H9 (cell line): ENCODE measurements at regions not wholly inside any gene's neighbourhood (a gene's known extent, or its start where the extent isn't known, plus 50 kb on each side); places are given as distances from the start of the nearest gene placed in this dataset.

Source experiments
- DNase-seq: peaks from one replicate; pipeline ENCODE4 v3.0.0-alpha.2; 2017
- H2AFZ ChIP-seq: one replicate; pipeline ENCODE4 v1.6.1; 2013; ENCODE audit warnings: mild to moderate bottlenecking, low read length, control low read depth, moderate library complexity
- H2AK5ac ChIP-seq: 2 replicates; pipeline ENCODE4 v1.6.1; 2013; ENCODE audit warnings: low read length, control low read depth, mixed read lengths; ENCODE audit not compliant: insufficient read length
- H2BK120ac ChIP-seq: one replicate; pipeline ENCODE4 v1.6.1; 2013; ENCODE audit warnings: low read depth, mild to moderate bottlenecking, low read length, control low read depth, inconsistent platforms; ENCODE audit not compliant: poor library complexity, severe bottlenecking
- H2BK12ac ChIP-seq: 2 replicates; pipeline ENCODE4 v1.6.1; 2013; ENCODE audit warnings: low read length, control low read depth, mixed read lengths, low read depth; ENCODE audit not compliant: insufficient read length
- H2BK15ac ChIP-seq: 2 replicates; pipeline ENCODE4 v1.6.1; 2013; ENCODE audit warnings: low read depth, low read length, control low read depth
- H2BK20ac ChIP-seq: one replicate; pipeline ENCODE4 v1.6.1; 2013; ENCODE audit warnings: low read depth, mild to moderate bottlenecking, low read length, control low read depth, inconsistent platforms; ENCODE audit not compliant: poor library complexity, severe bottlenecking
- H2BK5ac ChIP-seq: 2 replicates; pipeline ENCODE4 v1.6.1; 2013; ENCODE audit warnings: low read length, control low read depth, mixed read lengths; ENCODE audit not compliant: insufficient read length
- H3K14ac ChIP-seq: 2 replicates; pipeline ENCODE4 v1.6.1; 2013; ENCODE audit warnings: low read length, control low read depth; ENCODE audit not compliant: insufficient read depth
- H3K18ac ChIP-seq: 2 replicates; pipeline ENCODE4 v1.6.1; 2013; ENCODE audit warnings: low read depth, mild to moderate bottlenecking, mixed read lengths, low read length, control low read depth; ENCODE audit not compliant: insufficient read length
- H3K23ac ChIP-seq: 2 replicates; pipeline ENCODE4 v1.6.1; 2013; ENCODE audit warnings: low read length, control low read depth, mixed read lengths, low read depth; ENCODE audit not compliant: insufficient read length
- H3K23me2 ChIP-seq: 2 replicates; pipeline ENCODE4 v1.6.1; 2013; ENCODE audit warnings: low read depth, mild to moderate bottlenecking, mixed read lengths, low read length, control low read depth; ENCODE audit not compliant: insufficient read length, poor library complexity, severe bottlenecking
- H3K27ac ChIP-seq: 2 replicates; pipeline ENCODE4 v1.5.1; 2013; ENCODE audit warnings: low read length, control low read depth, mixed read lengths, low read depth; ENCODE audit not compliant: insufficient read length
- H3K27me3 ChIP-seq: 2 replicates; pipeline ENCODE4 v1.6.1; 2013; ENCODE audit warnings: low read length, control low read depth, inconsistent platforms; ENCODE audit not compliant: insufficient read depth
- H3K4ac ChIP-seq: 2 replicates; pipeline ENCODE4 v1.6.1; 2013; ENCODE audit warnings: low read depth, mild to moderate bottlenecking, control low read depth, inconsistent platforms, low read length, moderate library complexity
- H3K4me1 ChIP-seq: 2 replicates; pipeline ENCODE4 v1.6.1; 2013; ENCODE audit warnings: low read length, control low read depth, inconsistent platforms; ENCODE audit not compliant: insufficient read depth
- H3K4me2 ChIP-seq: 2 replicates; pipeline ENCODE4 v1.6.1; 2013; ENCODE audit warnings: low read length, control low read depth, mixed read lengths; ENCODE audit not compliant: insufficient read length, insufficient read depth
- H3K56ac ChIP-seq: 2 replicates; pipeline ENCODE4 v1.6.1; 2013; ENCODE audit warnings: low read depth, mild to moderate bottlenecking, mixed read lengths, low read length, control low read depth; ENCODE audit not compliant: insufficient read length
- H3K79me1 ChIP-seq: 2 replicates; pipeline ENCODE4 v1.6.1; 2013; ENCODE audit warnings: low read depth, mild to moderate bottlenecking, moderate library complexity, low read length, control low read depth, inconsistent platforms; ENCODE audit not compliant: insufficient read depth, poor library complexity, severe bottlenecking
- H3K79me2 ChIP-seq: 2 replicates; pipeline ENCODE4 v1.6.1; 2013; ENCODE audit warnings: low read length, control low read depth, inconsistent platforms; ENCODE audit not compliant: insufficient read depth
- H3K9ac ChIP-seq: 2 replicates; pipeline ENCODE4 v1.6.1; 2013; ENCODE audit warnings: low read length, control low read depth, mixed read lengths; ENCODE audit not compliant: insufficient read length; ENCODE audit errors: extremely low read depth
- H3K9me3 ChIP-seq: one replicate; pipeline ENCODE4 v1.6.1; 2013; ENCODE audit warnings: low read depth, low read length, inconsistent platforms; ENCODE audit not compliant: control insufficient read depth
- H3T11ph ChIP-seq: one replicate; pipeline ENCODE4 v1.6.1; 2013; ENCODE audit warnings: mild to moderate bottlenecking, low read length, control low read depth, inconsistent platforms
- H4K20me1 ChIP-seq: one replicate; pipeline ENCODE4 v1.6.1; 2013; ENCODE audit not compliant: control insufficient read depth, insufficient read length, insufficient read depth
- H4K5ac ChIP-seq: 2 replicates; pipeline ENCODE4 v1.6.1; 2013; ENCODE audit warnings: low read depth, mild to moderate bottlenecking, mixed read lengths, low read length, control low read depth; ENCODE audit not compliant: insufficient read length
- H4K8ac ChIP-seq: replicated peaks from 2 replicates; pipeline ENCODE4 v1.6.1; 2013; ENCODE audit warnings: low read length, control low read depth, mixed read lengths, low read depth; ENCODE audit not compliant: insufficient read length
- H4K91ac ChIP-seq: 2 replicates; pipeline ENCODE4 v1.6.1; 2013; ENCODE audit warnings: low read depth, mild to moderate bottlenecking, moderate library complexity, mixed read lengths, low read length, control low read depth; ENCODE audit not compliant: insufficient read length
- H3K27ac Mint-ChIP-seq, 3 experiments: 2 replicates in 2 of 3; 3 replicates in 1 of 3; pipeline ENCODE4 v1.8.0; 2020 to 2021; ENCODE audit warnings: mixed read lengths in 3 of 3, mild to moderate bottlenecking in 1 of 3, moderate library complexity in 1 of 3
- H3K27me3 Mint-ChIP-seq: 2 replicates; pipeline ENCODE4 v1.8.0; 2021; ENCODE audit warnings: low read depth, mild to moderate bottlenecking, moderate library complexity, mixed read lengths
- H3K36me3 Mint-ChIP-seq, 3 experiments: 2 replicates in 2 of 3; 3 replicates in 1 of 3; pipeline ENCODE4 v1.8.0; 2020 to 2021; ENCODE audit warnings: low read depth in 3 of 3, mixed read lengths in 3 of 3; ENCODE audit not compliant: insufficient read depth in 1 of 3
- H3K4me1 Mint-ChIP-seq, 2 experiments: 2 replicates each; pipeline ENCODE4 v1.8.0; 2020; ENCODE audit warnings: mixed read lengths in 2 of 2
- H3K4me3 Mint-ChIP-seq, 2 experiments: 2 replicates in 1 of 2; 3 replicates in 1 of 2; pipeline ENCODE4 v1.8.0; 2020 to 2021; ENCODE audit warnings: mild to moderate bottlenecking in 2 of 2, mixed read lengths in 2 of 2, moderate library complexity in 1 of 2
- H3K9me3 Mint-ChIP-seq, 2 experiments: 2 replicates in 1 of 2; 3 replicates in 1 of 2; pipeline ENCODE4 v1.8.0; 2020; ENCODE audit warnings: mild to moderate bottlenecking in 2 of 2, mixed read lengths in 2 of 2, moderate library complexity in 1 of 2
- CTCF ChIP-seq: fragments of 200-600 bp; sonication (generic); conservative IDR thresholded peaks from 3 replicates; pipeline ENCODE4 v1.8.0; 2021; ENCODE audit warnings: antibody characterized with exemption, mild to moderate bottlenecking
- WGBS: extraction: QIAGEN DNeasy Blood & Tissue Kit; methylation state at CpG from one replicate; pipeline ENCODE4 v1.1.7; 2013; ENCODE audit warnings: missing lambda C conversion rate, low lambda C conversion rate, mixed read lengths; ENCODE audit not compliant: insufficient read length; ENCODE audit errors: extremely low coverage; 5-methylcytosine and 5-hydroxymethylcytosine counted together

- peaks cover 3% of the 10 kb centered on the region for H3K23me2 ChIP-seq
- peaks cover 0 to 2% of the 10 kb centered on the region in 2 experiments; a peak in 1 of 4 replicates for H3K4me1 Mint-ChIP-seq
Observed at GRCh38 chr2:62426154-62426912, 79.7 kb downstream of the TMEM17 start.

More at GRCh38 chr2:62426154-62426912, 79.7 kb downstream of the TMEM17 start:
- Histone ChIP-seq H2BK20ac (no peak overlapping the region), H3K79me2 (no peaks in the 10 kb centered on the region), H3K79me1 (no peaks in the 10 kb centered on the region), H2BK120ac (no peak overlapping the region), H3K56ac (no peak overlapping the region), H3K4ac (no peak overlapping the region), H3K27me3 (no peaks in the 10 kb centered on the region), H3K9ac (no peak overlapping the region), H3K18ac (no peak overlapping the region), H2AK5ac (no peak overlapping the region), H4K91ac (no peak overlapping the region), H3K23ac (no peak overlapping the region), H3K4me2 (no peak overlapping the region), H3K27ac (no peak overlapping the region), H3T11ph (no peak overlapping the region), H3K4me1 (no peaks in the 10 kb centered on the region), H2BK5ac (no peak overlapping the region), H2BK15ac (no peak overlapping the region), H4K8ac (no peak overlapping the region), H3K9me3 (no peaks in the 10 kb centered on the region), H4K5ac (no peak overlapping the region), H3K14ac (no peak overlapping the region), H4K20me1 (no peaks in the 10 kb centered on the region), H2AFZ (no peak overlapping the region), H2BK12ac (no peak overlapping the region)
- Mint-ChIP-seq H3K36me3 (peaks cover 0 to 4% (median 0%) of the 10 kb centered on the region in 3 experiments; a peak in 1 of 7 replicates), H3K4me3 (no peak overlapping the region), H3K9me3 (peaks cover 3 to 4% of the 10 kb centered on the region in 2 experiments; a peak in 4 of 5 replicates), H3K27ac (no peak overlapping the region; a peak in 1 of 7 replicates), H3K27me3 (peaks cover 2% of the 10 kb centered on the region)
- no peak for TF ChIP-seq CTCF
- no CpG with 5 or more reads among the region's 17 CpGs for WGBS
- DNase-seq = no peak
